H9 (cell line): ENCODE measurements at regions not wholly inside any gene's neighbourhood (a gene's known extent, or its start where the extent isn't known, plus 50 kb on each side); places are given as distances from the start of the nearest gene placed in this dataset.

Experiments used
- DNase-seq: peaks from one replicate; pipeline ENCODE4 v3.0.0-alpha.2; 2017
- H2AFZ ChIP-seq: one replicate; pipeline ENCODE4 v1.6.1; 2013; ENCODE audit warnings: mild to moderate bottlenecking, low read length, control low read depth, moderate library complexity
- H2AK5ac ChIP-seq: 2 replicates; pipeline ENCODE4 v1.6.1; 2013; ENCODE audit warnings: low read length, control low read depth, mixed read lengths; ENCODE audit not compliant: insufficient read length
- H2BK120ac ChIP-seq: one replicate; pipeline ENCODE4 v1.6.1; 2013; ENCODE audit warnings: low read depth, mild to moderate bottlenecking, low read length, control low read depth, inconsistent platforms; ENCODE audit not compliant: poor library complexity, severe bottlenecking
- H2BK12ac ChIP-seq: 2 replicates; pipeline ENCODE4 v1.6.1; 2013; ENCODE audit warnings: low read length, control low read depth, mixed read lengths, low read depth; ENCODE audit not compliant: insufficient read length
- H2BK15ac ChIP-seq: 2 replicates; pipeline ENCODE4 v1.6.1; 2013; ENCODE audit warnings: low read depth, low read length, control low read depth
- H2BK20ac ChIP-seq: one replicate; pipeline ENCODE4 v1.6.1; 2013; ENCODE audit warnings: low read depth, mild to moderate bottlenecking, low read length, control low read depth, inconsistent platforms; ENCODE audit not compliant: poor library complexity, severe bottlenecking
- H2BK5ac ChIP-seq: 2 replicates; pipeline ENCODE4 v1.6.1; 2013; ENCODE audit warnings: low read length, control low read depth, mixed read lengths; ENCODE audit not compliant: insufficient read length
- H3K14ac ChIP-seq: 2 replicates; pipeline ENCODE4 v1.6.1; 2013; ENCODE audit warnings: low read length, control low read depth; ENCODE audit not compliant: insufficient read depth
- H3K18ac ChIP-seq: 2 replicates; pipeline ENCODE4 v1.6.1; 2013; ENCODE audit warnings: low read depth, mild to moderate bottlenecking, mixed read lengths, low read length, control low read depth; ENCODE audit not compliant: insufficient read length
- H3K23ac ChIP-seq: 2 replicates; pipeline ENCODE4 v1.6.1; 2013; ENCODE audit warnings: low read length, control low read depth, mixed read lengths, low read depth; ENCODE audit not compliant: insufficient read length
- H3K23me2 ChIP-seq: 2 replicates; pipeline ENCODE4 v1.6.1; 2013; ENCODE audit warnings: low read depth, mild to moderate bottlenecking, mixed read lengths, low read length, control low read depth; ENCODE audit not compliant: insufficient read length, poor library complexity, severe bottlenecking
- H3K27ac ChIP-seq: 2 replicates; pipeline ENCODE4 v1.5.1; 2013; ENCODE audit warnings: low read length, control low read depth, mixed read lengths, low read depth; ENCODE audit not compliant: insufficient read length
- H3K27me3 ChIP-seq: 2 replicates; pipeline ENCODE4 v1.6.1; 2013; ENCODE audit warnings: low read length, control low read depth, inconsistent platforms; ENCODE audit not compliant: insufficient read depth
- H3K4ac ChIP-seq: 2 replicates; pipeline ENCODE4 v1.6.1; 2013; ENCODE audit warnings: low read depth, mild to moderate bottlenecking, control low read depth, inconsistent platforms, low read length, moderate library complexity
- H3K4me1 ChIP-seq: 2 replicates; pipeline ENCODE4 v1.6.1; 2013; ENCODE audit warnings: low read length, control low read depth, inconsistent platforms; ENCODE audit not compliant: insufficient read depth
- H3K4me2 ChIP-seq: 2 replicates; pipeline ENCODE4 v1.6.1; 2013; ENCODE audit warnings: low read length, control low read depth, mixed read lengths; ENCODE audit not compliant: insufficient read length, insufficient read depth
- H3K56ac ChIP-seq: 2 replicates; pipeline ENCODE4 v1.6.1; 2013; ENCODE audit warnings: low read depth, mild to moderate bottlenecking, mixed read lengths, low read length, control low read depth; ENCODE audit not compliant: insufficient read length
- H3K79me1 ChIP-seq: 2 replicates; pipeline ENCODE4 v1.6.1; 2013; ENCODE audit warnings: low read depth, mild to moderate bottlenecking, moderate library complexity, low read length, control low read depth, inconsistent platforms; ENCODE audit not compliant: insufficient read depth, poor library complexity, severe bottlenecking
- H3K79me2 ChIP-seq: 2 replicates; pipeline ENCODE4 v1.6.1; 2013; ENCODE audit warnings: low read length, control low read depth, inconsistent platforms; ENCODE audit not compliant: insufficient read depth
- H3K9ac ChIP-seq: 2 replicates; pipeline ENCODE4 v1.6.1; 2013; ENCODE audit warnings: low read length, control low read depth, mixed read lengths; ENCODE audit not compliant: insufficient read length; ENCODE audit errors: extremely low read depth
- H3K9me3 ChIP-seq: one replicate; pipeline ENCODE4 v1.6.1; 2013; ENCODE audit warnings: low read depth, low read length, inconsistent platforms; ENCODE audit not compliant: control insufficient read depth
- H3T11ph ChIP-seq: one replicate; pipeline ENCODE4 v1.6.1; 2013; ENCODE audit warnings: mild to moderate bottlenecking, low read length, control low read depth, inconsistent platforms
- H4K20me1 ChIP-seq: one replicate; pipeline ENCODE4 v1.6.1; 2013; ENCODE audit not compliant: control insufficient read depth, insufficient read length, insufficient read depth
- H4K5ac ChIP-seq: 2 replicates; pipeline ENCODE4 v1.6.1; 2013; ENCODE audit warnings: low read depth, mild to moderate bottlenecking, mixed read lengths, low read length, control low read depth; ENCODE audit not compliant: insufficient read length
- H4K8ac ChIP-seq: replicated peaks from 2 replicates; pipeline ENCODE4 v1.6.1; 2013; ENCODE audit warnings: low read length, control low read depth, mixed read lengths, low read depth; ENCODE audit not compliant: insufficient read length
- H4K91ac ChIP-seq: 2 replicates; pipeline ENCODE4 v1.6.1; 2013; ENCODE audit warnings: low read depth, mild to moderate bottlenecking, moderate library complexity, mixed read lengths, low read length, control low read depth; ENCODE audit not compliant: insufficient read length
- H3K27ac Mint-ChIP-seq, 3 experiments: 2 replicates in 2 of 3; 3 replicates in 1 of 3; pipeline ENCODE4 v1.8.0; 2020 to 2021; ENCODE audit warnings: mixed read lengths in 3 of 3, mild to moderate bottlenecking in 1 of 3, moderate library complexity in 1 of 3
- H3K27me3 Mint-ChIP-seq: 2 replicates; pipeline ENCODE4 v1.8.0; 2021; ENCODE audit warnings: low read depth, mild to moderate bottlenecking, moderate library complexity, mixed read lengths
- H3K36me3 Mint-ChIP-seq, 3 experiments: 2 replicates in 2 of 3; 3 replicates in 1 of 3; pipeline ENCODE4 v1.8.0; 2020 to 2021; ENCODE audit warnings: low read depth in 3 of 3, mixed read lengths in 3 of 3; ENCODE audit not compliant: insufficient read depth in 1 of 3
- H3K4me1 Mint-ChIP-seq, 2 experiments: 2 replicates each; pipeline ENCODE4 v1.8.0; 2020; ENCODE audit warnings: mixed read lengths in 2 of 2
- H3K4me3 Mint-ChIP-seq, 2 experiments: 2 replicates in 1 of 2; 3 replicates in 1 of 2; pipeline ENCODE4 v1.8.0; 2020 to 2021; ENCODE audit warnings: mild to moderate bottlenecking in 2 of 2, mixed read lengths in 2 of 2, moderate library complexity in 1 of 2
- H3K9me3 Mint-ChIP-seq, 2 experiments: 2 replicates in 1 of 2; 3 replicates in 1 of 2; pipeline ENCODE4 v1.8.0; 2020; ENCODE audit warnings: mild to moderate bottlenecking in 2 of 2, mixed read lengths in 2 of 2, moderate library complexity in 1 of 2
- CTCF ChIP-seq: fragments of 200-600 bp; sonication (generic); conservative IDR thresholded peaks from 3 replicates; pipeline ENCODE4 v1.8.0; 2021; ENCODE audit warnings: antibody characterized with exemption, mild to moderate bottlenecking
- WGBS: extraction: QIAGEN DNeasy Blood & Tissue Kit; methylation state at CpG from one replicate; pipeline ENCODE4 v1.1.7; 2013; ENCODE audit warnings: missing lambda C conversion rate, low lambda C conversion rate, mixed read lengths; ENCODE audit not compliant: insufficient read length; ENCODE audit errors: extremely low coverage; 5-methylcytosine and 5-hydroxymethylcytosine counted together

DNA sequence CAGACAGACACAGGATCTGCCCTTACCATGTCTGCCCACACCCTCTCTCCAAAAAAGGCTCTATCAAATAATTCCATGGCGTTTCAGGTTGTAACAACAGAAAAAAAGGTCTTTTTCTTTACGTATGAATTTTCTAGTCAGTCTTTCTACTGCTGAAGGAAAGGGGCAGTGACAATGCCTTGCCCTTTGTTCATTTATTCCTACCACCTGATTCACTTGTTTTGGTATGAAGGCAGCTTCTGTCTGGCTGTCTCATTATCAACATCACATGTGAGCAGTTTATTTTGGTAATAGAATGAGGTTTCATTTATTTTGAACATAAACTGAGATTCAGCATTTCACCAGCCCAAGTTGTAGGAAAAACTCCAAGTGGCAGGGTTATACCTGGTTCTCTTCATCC lies 94.3 kb upstream of the KLF7 start:
- H3K4ac ChIP-seq = no peak overlapping the region
- H3K79me1 ChIP-seq = no peaks in the 10 kb centered on the region
- TF ChIP-seq CTCF = no peak
- no peak overlapping the region for H3K9ac ChIP-seq
- no peak overlapping the region for H4K8ac ChIP-seq
- H4K20me1 ChIP-seq = no peaks in the 10 kb centered on the region
- H3K27ac ChIP-seq = no peak overlapping the region
- Mint-ChIP-seq H3K36me3 (no peaks in the 10 kb centered on the region; a peak in 1 of 7 replicates), H3K4me1 (peaks cover 28 to 35% of the 10 kb centered on the region in 2 experiments), H3K9me3 (no peaks in the 10 kb centered on the region), H3K4me3 (no peak overlapping the region), H3K27ac (no peak overlapping the region), H3K27me3 (peaks cover 5% of the 10 kb centered on the region)
- no CpG with 5 or more reads among the region's 2 CpGs for WGBS
- H2BK12ac ChIP-seq = no peak overlapping the region
- H3K27me3 ChIP-seq = no peaks in the 10 kb centered on the region
- H2AK5ac ChIP-seq = no peak overlapping the region
- H3K14ac ChIP-seq = no peak overlapping the region
- H2BK15ac ChIP-seq = no peak overlapping the region
- H3K18ac ChIP-seq = no peak overlapping the region
- no peak overlapping the region for H3K23ac ChIP-seq
- H2BK120ac ChIP-seq = no peak overlapping the region
- no peak overlapping the region for H2BK20ac ChIP-seq
- no peak for DNase-seq
- peaks cover 8% of the 10 kb centered on the region; the same call in 1 of the 2 replicates for H3K4me1 ChIP-seq
- no peaks in the 10 kb centered on the region for H3K79me2 ChIP-seq
- H3K56ac ChIP-seq = no peak overlapping the region
- H3K23me2 ChIP-seq = no peaks in the 10 kb centered on the region
- H4K91ac ChIP-seq = no peak overlapping the region
- H3K4me2 ChIP-seq = no peak overlapping the region
- no peak overlapping the region for H3T11ph ChIP-seq
- H3K9me3 ChIP-seq = no peaks in the 10 kb centered on the region
- H2BK5ac ChIP-seq = no peak overlapping the region
- no peak overlapping the region for H4K5ac ChIP-seq
- no peak overlapping the region for H2AFZ ChIP-seq
